Mesenchymal stem cell (in vitro differentiated cells and primary cell): ENCODE measurements at regions not wholly inside any gene's neighbourhood (a gene's known extent, or its start where the extent isn't known, plus 50 kb on each side); places are given as distances from the start of the nearest gene placed in this dataset.

Source experiments
- DNase-seq: peaks from one replicate; pipeline ENCODE4 v3.0.0-alpha.2; 2013
- H2AFZ ChIP-seq: one replicate; pipeline ENCODE4 v1.6.1; 2013; ENCODE audit warnings: low read depth, mild to moderate bottlenecking, control low read depth, inconsistent platforms, low read length, moderate library complexity
- H2AK5ac ChIP-seq: 2 replicates; pipeline ENCODE4 v1.6.1; 2013; ENCODE audit warnings: low read length, moderate library complexity, mild to moderate bottlenecking, inconsistent platforms; ENCODE audit not compliant: severe bottlenecking
- H2BK120ac ChIP-seq: one replicate; pipeline ENCODE4 v1.6.1; 2013; ENCODE audit warnings: low read depth, mild to moderate bottlenecking, inconsistent platforms, low read length, moderate library complexity
- H2BK12ac ChIP-seq, 2 experiments: one replicate each; pipeline ENCODE4 v1.6.1; 2013; ENCODE audit warnings: inconsistent platforms in 2 of 2, low read length in 2 of 2, mild to moderate bottlenecking in 2 of 2, moderate library complexity in 2 of 2, control low read depth in 1 of 2
- H2BK15ac ChIP-seq: one replicate; pipeline ENCODE4 v1.6.1; 2013; ENCODE audit warnings: mild to moderate bottlenecking, low read depth, inconsistent platforms; ENCODE audit not compliant: poor library complexity, severe bottlenecking
- H2BK5ac ChIP-seq: 2 replicates; pipeline ENCODE4 v1.6.1; 2013; ENCODE audit warnings: low read depth, mild to moderate bottlenecking, low read length, control low read depth, inconsistent platforms; ENCODE audit not compliant: poor library complexity, severe bottlenecking
- H3K14ac ChIP-seq, 2 experiments: one replicate each; pipeline ENCODE4 v1.6.1; 2013; ENCODE audit warnings: inconsistent platforms in 2 of 2, low read length in 2 of 2, control low read depth in 1 of 2, mild to moderate bottlenecking in 1 of 2, moderate library complexity in 1 of 2
- H3K18ac ChIP-seq, 2 experiments: one replicate each; pipeline ENCODE4 v1.6.1; 2013; ENCODE audit warnings: inconsistent platforms in 2 of 2, low read length in 2 of 2, control low read depth in 1 of 2, low read depth in 1 of 2, mild to moderate bottlenecking in 1 of 2
- H3K23ac ChIP-seq, 2 experiments: one replicate each; pipeline ENCODE4 v1.6.1; 2013; ENCODE audit warnings: inconsistent platforms in 2 of 2, low read length in 2 of 2, mild to moderate bottlenecking in 2 of 2, moderate library complexity in 2 of 2, control low read depth in 1 of 2
- H3K27ac ChIP-seq: 2 replicates; pipeline ENCODE4 v1.5.1; 2013; ENCODE audit warnings: mild to moderate bottlenecking, moderate library complexity, low read length, control low read depth, inconsistent platforms; ENCODE audit not compliant: poor library complexity, severe bottlenecking
- H3K27me3 ChIP-seq, 2 experiments: 2 replicates each; pipeline versions ENCODE4 v1.6.1 to v1.7.0; 2013; ENCODE audit warnings: low read length in 2 of 2, mild to moderate bottlenecking in 2 of 2, moderate library complexity in 2 of 2, control low read depth in 1 of 2, inconsistent platforms in 1 of 2; ENCODE audit not compliant: control insufficient read depth in 1 of 2, insufficient read depth in 1 of 2
- H3K36me3 ChIP-seq, 2 experiments: 2 replicates each; pipeline versions ENCODE4 v1.6.1 to v1.7.0; 2013; ENCODE audit warnings: low read length in 2 of 2, control low read depth in 1 of 2, inconsistent platforms in 1 of 2, low read depth in 1 of 2, mild to moderate bottlenecking in 1 of 2; ENCODE audit not compliant: insufficient read depth in 2 of 2, control insufficient read depth in 1 of 2
- H3K4ac ChIP-seq, 2 experiments: one replicate each; pipeline ENCODE4 v1.6.1; 2013; ENCODE audit warnings: inconsistent platforms in 2 of 2, low read length in 2 of 2, mild to moderate bottlenecking in 2 of 2, moderate library complexity in 2 of 2, control low read depth in 1 of 2, low read depth in 1 of 2
- H3K4me1 ChIP-seq: 2 replicates; pipeline ENCODE4 v1.6.1; 2013; ENCODE audit warnings: low read depth, low read length, control low read depth; ENCODE audit not compliant: control insufficient read depth, insufficient read depth
- H3K4me2 ChIP-seq: 2 replicates; pipeline ENCODE4 v1.6.1; 2013; ENCODE audit warnings: low read length, mild to moderate bottlenecking, inconsistent platforms; ENCODE audit not compliant: poor library complexity, severe bottlenecking
- H3K4me3 ChIP-seq, 2 experiments: 2 replicates each; pipeline versions ENCODE4 v1.5.1 to v1.7.0; 2013; ENCODE audit warnings: low read length in 2 of 2, mild to moderate bottlenecking in 2 of 2, control low read depth in 1 of 2, low read depth in 1 of 2; ENCODE audit not compliant: insufficient read depth in 1 of 2
- H3K79me1 ChIP-seq: replicated peaks from 2 replicates; pipeline ENCODE4 v1.6.1; 2013; ENCODE audit warnings: mild to moderate bottlenecking, control low read depth, low read length, inconsistent platforms; ENCODE audit not compliant: poor library complexity, severe bottlenecking
- H3K9ac ChIP-seq: 2 replicates; pipeline ENCODE4 v1.7.0; 2013; ENCODE audit warnings: mild to moderate bottlenecking, low read length, moderate library complexity
- H3K9me3 ChIP-seq: 2 replicates; pipeline ENCODE4 v1.7.0; 2013; ENCODE audit warnings: mild to moderate bottlenecking, low read length; ENCODE audit not compliant: control insufficient read depth
- H4K8ac ChIP-seq: one replicate; pipeline ENCODE4 v1.6.1; 2013; ENCODE audit warnings: inconsistent platforms, mild to moderate bottlenecking, low read length, moderate library complexity
- H4K91ac ChIP-seq: one replicate; pipeline ENCODE4 v1.6.1; 2013; ENCODE audit warnings: mild to moderate bottlenecking, low read length, inconsistent platforms
- WGBS: methylation state at CpG from one replicate; pipeline ENCODE4 v1.1.7; 2013; ENCODE audit warnings: mixed read lengths; 5-methylcytosine and 5-hydroxymethylcytosine counted together

DNA sequence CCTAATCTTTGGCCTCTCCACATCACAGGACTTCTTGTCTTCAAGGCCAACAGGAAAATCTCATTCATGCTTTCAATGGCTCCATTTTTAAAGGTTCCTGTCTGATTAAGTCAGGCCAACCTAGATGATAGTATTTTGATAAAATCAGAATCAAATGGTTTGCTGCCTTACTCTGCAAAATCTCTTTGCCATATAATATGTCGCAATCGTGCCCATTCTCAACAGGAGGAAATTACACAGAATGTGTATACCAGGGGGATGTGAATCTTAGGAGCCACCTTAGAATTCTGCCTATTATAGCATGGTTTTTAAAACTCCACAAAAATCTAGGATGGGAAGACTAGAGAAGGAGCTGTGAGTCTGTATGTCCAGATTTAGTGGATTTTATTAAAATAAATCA, 612.9 kb upstream of the MAN1A1 start:
- Histone ChIP-seq H3K4me2 (no peak overlapping the region), H4K8ac (no peak overlapping the region), H3K18ac (no peak overlapping the region), H2BK5ac (no peak overlapping the region), H2BK15ac (no peak overlapping the region), H2AFZ (no peak overlapping the region), H2AK5ac (no peak overlapping the region), H3K79me1 (no peaks in the 10 kb centered on the region), H3K4ac (no peak overlapping the region), H3K14ac (no peak overlapping the region), H3K9ac (no peak overlapping the region), H3K27ac (no peak overlapping the region), H3K4me3 (no peak overlapping the region), H2BK12ac (no peak overlapping the region), H4K91ac (no peak overlapping the region), H3K23ac (no peak overlapping the region), H3K4me1 (peaks cover 3% of the 10 kb centered on the region), H3K27me3 (no peaks in the 10 kb centered on the region), H3K36me3 (no peaks in the 10 kb centered on the region), H2BK120ac (no peak overlapping the region), H3K9me3 (no peaks in the 10 kb centered on the region)
- WGBS, result no CpG with 5 or more reads among the region's 2 CpGs
- no peak for DNase-seq

DNA sequence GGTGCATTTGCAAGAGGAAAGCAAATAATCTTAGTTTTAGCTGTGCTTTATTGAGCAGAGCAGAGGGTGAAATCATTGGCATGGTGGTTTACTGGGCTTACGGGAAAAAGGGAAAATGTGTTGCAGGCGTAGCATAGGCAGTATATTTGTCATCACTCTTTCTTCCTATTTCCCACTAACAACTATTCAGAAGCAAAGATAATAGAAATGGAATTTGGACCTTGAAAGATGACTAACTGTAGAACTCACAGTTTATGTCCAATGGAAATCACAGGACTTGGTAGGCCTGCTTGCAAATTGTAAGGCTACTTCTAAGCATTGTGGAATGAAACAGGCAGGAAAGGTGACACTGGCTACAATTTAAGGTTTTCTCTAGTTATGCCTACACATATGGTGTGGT, 611.9 kb upstream of the MAN1A1 start:
- Histone ChIP-seq H3K4me1 (peaks cover 6% of the 10 kb centered on the region), H3K4me3 (no peak overlapping the region), H2BK12ac (no peak overlapping the region), H4K91ac (no peak overlapping the region), H2BK120ac (no peak overlapping the region), H2BK15ac (no peak overlapping the region), H3K9me3 (no peaks in the 10 kb centered on the region), H3K14ac (no peak overlapping the region), H2BK5ac (no peak overlapping the region), H2AFZ (no peak overlapping the region), H3K18ac (no peak overlapping the region), H3K23ac (no peak overlapping the region), H3K36me3 (no peaks in the 10 kb centered on the region), H3K4ac (no peak overlapping the region), H3K27me3 (no peaks in the 10 kb centered on the region), H3K9ac (no peak overlapping the region), H4K8ac (no peak overlapping the region), H3K79me1 (no peaks in the 10 kb centered on the region), H2AK5ac (no peak overlapping the region), H3K4me2 (no peak overlapping the region), H3K27ac (no peak overlapping the region)
- whole genome bisulfite sequencing, result no CpG with 5 or more reads among the region's 2 CpGs
- DNase-seq, result no peak

DNA sequence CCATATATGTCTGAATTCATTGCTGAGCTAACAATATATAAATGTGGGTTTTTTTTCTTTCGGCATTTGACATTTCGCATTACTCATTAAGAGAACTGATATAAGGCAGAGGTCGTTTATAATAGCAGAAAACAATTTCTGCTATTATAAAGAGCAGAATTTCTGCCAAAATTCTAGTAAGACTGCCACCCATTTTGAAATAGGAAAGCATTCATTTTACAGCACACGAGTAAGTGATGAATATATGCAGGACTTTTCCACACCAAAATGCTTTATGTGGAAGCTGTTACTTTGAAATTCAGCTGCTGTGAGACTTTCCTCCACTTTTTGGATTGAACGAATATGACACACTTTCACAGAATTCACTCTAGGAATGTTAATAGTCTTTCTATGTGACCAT, 610.9 kb upstream of the MAN1A1 start:
- Histone ChIP-seq H3K23ac (no peak overlapping the region), H2BK15ac (no peak overlapping the region), H3K4me2 (no peak overlapping the region), H3K9me3 (no peaks in the 10 kb centered on the region), H3K36me3 (no peaks in the 10 kb centered on the region), H2BK5ac (no peak overlapping the region), H3K18ac (no peak overlapping the region), H3K79me1 (no peaks in the 10 kb centered on the region), H2BK120ac (no peak overlapping the region), H2AFZ (no peak overlapping the region), H3K27ac (no peak overlapping the region), H3K4ac (no peak overlapping the region), H4K8ac (no peak overlapping the region), H4K91ac (no peak overlapping the region), H3K4me1 (peaks cover 3% of the 10 kb centered on the region), H3K9ac (no peak overlapping the region), H2BK12ac (no peak overlapping the region), H3K4me3 (no peak overlapping the region), H3K27me3 (no peaks in the 10 kb centered on the region), H2AK5ac (no peak overlapping the region), H3K14ac (no peak overlapping the region)
- 100% methylated on average over 1 of the region's 5 CpGs for WGBS
- DNase-seq, result no peak

DNA sequence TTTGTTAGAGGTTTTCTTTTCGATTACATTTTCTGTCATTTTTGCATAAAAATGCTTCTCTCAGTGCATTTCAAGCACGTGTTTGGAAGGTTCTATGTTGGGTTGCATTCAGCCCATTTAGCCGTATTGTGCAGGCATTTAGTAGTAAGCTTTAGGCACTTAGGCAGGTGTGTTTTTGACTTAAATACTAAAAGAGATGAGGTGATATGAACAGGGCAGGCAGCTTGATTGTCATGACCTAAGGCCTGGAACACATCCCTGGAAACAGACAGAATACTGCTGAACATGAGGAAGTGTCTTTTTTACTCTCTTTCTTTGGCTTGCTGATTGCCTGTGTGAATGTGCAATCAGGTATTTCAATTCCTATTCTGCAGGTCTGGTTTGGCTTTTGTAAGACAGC, 610.5 kb upstream of the MAN1A1 start:
- Histone ChIP-seq H3K23ac (no peak overlapping the region), H2AFZ (peak overlapping the region; percentile 39), H2BK5ac (no peak overlapping the region), H3K4me2 (no peak overlapping the region), H3K9ac (no peak overlapping the region), H3K4me1 (peaks cover 3% of the 10 kb centered on the region), H2AK5ac (no peak overlapping the region), H2BK15ac (no peak overlapping the region), H3K18ac (no peak overlapping the region), H2BK12ac (no peak overlapping the region), H3K9me3 (no peaks in the 10 kb centered on the region), H3K79me1 (no peaks in the 10 kb centered on the region), H3K27ac (no peak overlapping the region), H3K27me3 (no peaks in the 10 kb centered on the region), H4K91ac (no peak overlapping the region), H2BK120ac (no peak overlapping the region), H3K14ac (no peak overlapping the region), H4K8ac (no peak overlapping the region), H3K4ac (peak overlapping the region in 1 of 2 experiments; percentile 37), H3K4me3 (no peak overlapping the region), H3K36me3 (no peaks in the 10 kb centered on the region)
- 82% methylated on average over 3 of the region's 3 CpGs for WGBS
- DNase-seq, result no peak
